ENCODE measurements at regions not wholly inside any gene's neighbourhood (a gene's known extent, or its start where the extent isn't known, plus 50 kb on each side); places are given as distances from the start of the nearest gene placed in this dataset.

DNA sequence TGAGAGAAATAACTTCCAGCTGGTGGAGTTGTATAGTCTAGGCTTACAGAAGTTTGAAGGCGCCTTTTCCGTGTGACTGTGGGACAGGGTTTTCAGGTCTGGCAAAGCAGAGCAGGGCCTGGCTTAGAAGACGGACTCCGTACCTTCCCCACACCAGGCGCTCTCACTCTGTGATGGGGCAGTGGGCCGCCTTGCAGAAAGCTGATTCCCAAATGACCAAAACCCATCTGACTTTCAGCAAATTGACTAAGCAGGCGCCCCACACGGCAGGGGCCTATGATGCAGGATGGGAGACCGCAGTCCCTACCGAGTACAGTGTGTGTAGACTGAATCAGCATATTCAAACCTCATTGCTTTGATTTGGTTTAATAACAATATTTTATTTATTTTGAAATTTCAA, 85.8 kb upstream of the TMEM45B start:
- ATAC-seq: no peak
- no peak overlapping the region for H3K4me3 ChIP-seq (replicated peaks in 1 of 2; ENCODE audit: low read depth in 1 of 2, low read length in 2 of 2)
- no peak overlapping the region for H3K9ac ChIP-seq (ENCODE audit: low read length)
- TF ChIP-seq EGR1 (IDR thresholded peaks at IDR 0.05; ENCODE audit: low read depth) (no peak), EZH2phosphoT487 (IDR thresholded peaks at IDR 0.05; ENCODE audit: borderline replicate concordance) (no peak), SRF (IDR thresholded peaks at IDR 0.05; ENCODE audit: low read depth) (no peak), JUND (IDR thresholded peaks at IDR 0.05) (no peak), SP1 (IDR thresholded peaks at IDR 0.05; ENCODE audit: low read depth) (no peak), POLR2A (IDR thresholded peaks at IDR 0.05; ENCODE audit: borderline replicate concordance, extremely low read depth, insufficient read depth, insufficient read length) (no peak), ZFX (IDR thresholded peaks at IDR 0.05) (no peak)
- TF ChIP-seq, protein P1, sequence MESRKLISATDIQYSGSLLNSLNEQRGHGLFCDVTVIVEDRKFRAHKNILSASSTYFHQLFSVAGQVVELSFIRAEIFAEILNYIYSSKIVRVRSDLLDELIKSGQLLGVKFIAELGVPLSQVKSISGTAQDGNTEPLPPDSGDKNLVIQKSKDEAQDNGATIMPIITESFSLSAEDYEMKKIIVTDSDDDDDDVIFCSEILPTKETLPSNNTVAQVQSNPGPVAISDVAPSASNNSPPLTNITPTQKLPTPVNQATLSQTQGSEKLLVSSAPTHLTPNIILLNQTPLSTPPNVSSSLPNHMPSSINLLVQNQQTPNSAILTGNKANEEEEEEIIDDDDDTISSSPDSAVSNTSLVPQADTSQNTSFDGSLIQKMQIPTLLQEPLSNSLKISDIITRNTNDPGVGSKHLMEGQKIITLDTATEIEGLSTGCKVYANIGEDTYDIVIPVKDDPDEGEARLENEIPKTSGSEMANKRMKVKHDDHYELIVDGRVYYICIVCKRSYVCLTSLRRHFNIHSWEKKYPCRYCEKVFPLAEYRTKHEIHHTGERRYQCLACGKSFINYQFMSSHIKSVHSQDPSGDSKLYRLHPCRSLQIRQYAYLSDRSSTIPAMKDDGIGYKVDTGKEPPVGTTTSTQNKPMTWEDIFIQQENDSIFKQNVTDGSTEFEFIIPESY (IDR thresholded peaks at IDR 0.05; ENCODE audit: extremely low read depth, insufficient replicate concordance, low read length): no peak
- no peak for DNase-seq (ENCODE audit: low read depth, low spot score)
- H4K20me1 ChIP-seq (ENCODE audit: insufficient read depth): no peaks in the 10 kb centered on the region
- no peak overlapping the region for H2AFZ ChIP-seq (ENCODE audit: low read depth, low read length, poor library complexity, severe bottlenecking)
- RAD21 ChIA-PET (ENCODE audit: low non-redundant PET in 1 of 2, low total read pairs in 2 of 2, uncharacterized antibody in 2 of 2, unreplicated experiment in 2 of 2): no interaction called here
- intact Hi-C loops (cut with micrococcal nuclease): no loop called here
- no peak overlapping the region for H3K4me2 ChIP-seq (ENCODE audit: low read length)
- no TSS peak for BruUV-seq (replicated peaks)
- CTCF ChIA-PET: no interaction called here
- H3K4me1 ChIP-seq (ENCODE audit: control insufficient read depth in 1 of 2, insufficient read depth in 2 of 2, low read length in 2 of 2): peaks cover 0 to 3% of the 10 kb centered on the region in 2 experiments; a peak in 2 of 4 replicates
- no peaks in the 10 kb centered on the region for H3K9me3 ChIP-seq (ENCODE audit: control insufficient read depth in 1 of 2, insufficient read depth in 1 of 2, low read depth in 1 of 2, low read length in 2 of 2)
- no peaks in the 10 kb centered on the region for H3K9me2 ChIP-seq (ENCODE audit: insufficient read depth)
- no peak overlapping the region for H3K27ac ChIP-seq (ENCODE audit: low read depth, low read length)
- peaks cover 3% of the 10 kb centered on the region; the same call in 1 of the 2 replicates for H3K27me3 ChIP-seq (ENCODE audit: insufficient read depth, low read length)
- H3K79me2 ChIP-seq (ENCODE audit: insufficient read depth, low read length): no peaks in the 10 kb centered on the region
- POLR2A ChIA-PET: no interaction called here
- no peaks in the 10 kb centered on the region for H3K36me3 ChIP-seq (ENCODE audit: control insufficient read depth in 1 of 2, insufficient read depth in 2 of 2, low read length in 2 of 2)

DNA sequence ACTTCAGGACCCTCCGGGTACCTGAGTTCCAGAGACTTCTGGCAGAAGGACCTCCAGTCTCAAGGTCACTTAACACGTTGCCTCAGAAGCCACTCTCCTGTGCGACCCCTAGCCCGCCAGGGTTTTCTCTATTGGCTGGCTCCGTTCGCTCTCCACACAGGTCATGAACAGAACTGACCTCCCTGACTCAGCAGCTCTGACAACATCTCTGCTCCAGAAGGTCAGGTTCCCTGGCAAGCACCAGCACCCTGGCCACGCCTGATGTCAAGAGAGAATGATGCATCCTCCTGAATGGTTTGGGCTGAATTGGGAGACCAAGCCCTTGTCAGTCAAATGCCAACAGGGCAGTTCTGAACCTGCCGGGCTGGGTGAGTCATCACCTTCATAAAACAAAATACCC, 84.3 kb upstream of the TMEM45B start:
- H3K4me2 ChIP-seq (ENCODE audit: low read length): no peak overlapping the region
- no peak overlapping the region for H3K4me3 ChIP-seq (replicated peaks in 1 of 2; ENCODE audit: low read depth in 1 of 2, low read length in 2 of 2)
- H4K20me1 ChIP-seq (ENCODE audit: insufficient read depth): no peaks in the 10 kb centered on the region
- CTCF ChIA-PET: no interaction called here
- RAD21 ChIA-PET (ENCODE audit: low non-redundant PET in 1 of 2, low total read pairs in 2 of 2, uncharacterized antibody in 2 of 2, unreplicated experiment in 2 of 2): no interaction called here
- no peaks in the 10 kb centered on the region for H3K9me3 ChIP-seq (ENCODE audit: control insufficient read depth in 1 of 2, insufficient read depth in 1 of 2, low read depth in 1 of 2, low read length in 2 of 2)
- H3K9ac ChIP-seq (ENCODE audit: low read length): no peak overlapping the region
- no peaks in the 10 kb centered on the region for H3K36me3 ChIP-seq (ENCODE audit: control insufficient read depth in 1 of 2, insufficient read depth in 2 of 2, low read length in 2 of 2)
- H3K79me2 ChIP-seq (ENCODE audit: insufficient read depth, low read length): no peaks in the 10 kb centered on the region
- POLR2A ChIA-PET: no interaction called here
- peak; percentile 49; the same call in 1 of the 2 replicates for ATAC-seq
- H2AFZ ChIP-seq (ENCODE audit: low read depth, low read length, poor library complexity, severe bottlenecking): no peak overlapping the region
- peaks cover 3% of the 10 kb centered on the region; the same call in 1 of the 2 replicates for H3K27me3 ChIP-seq (ENCODE audit: insufficient read depth, low read length)
- no peak for DNase-seq (ENCODE audit: low read depth, low spot score)
- H3K4me1 ChIP-seq (ENCODE audit: control insufficient read depth in 1 of 2, insufficient read depth in 2 of 2, low read length in 2 of 2): peaks cover 0 to 3% of the 10 kb centered on the region in 2 experiments; a peak in 2 of 4 replicates
- intact Hi-C loops (cut with micrococcal nuclease): no loop called here
- no TSS peak for BruUV-seq (replicated peaks)
- H3K9me2 ChIP-seq (ENCODE audit: insufficient read depth): no peaks in the 10 kb centered on the region
- no peak overlapping the region for H3K27ac ChIP-seq (ENCODE audit: low read depth, low read length)
- no peak for TF ChIP-seq EZH2 (IDR thresholded peaks at IDR 0.05)
- TF ChIP-seq POLR2A (IDR thresholded peaks at IDR 0.05; ENCODE audit: borderline replicate concordance, extremely low read depth, insufficient read depth, insufficient read length): no peak
- no peak for TF ChIP-seq JUND (IDR thresholded peaks at IDR 0.05)
- no peak for TF ChIP-seq EZH2phosphoT487 (IDR thresholded peaks at IDR 0.05; ENCODE audit: borderline replicate concordance)
- no peak for TF ChIP-seq SRF (IDR thresholded peaks at IDR 0.05; ENCODE audit: low read depth)
- TF ChIP-seq ZNF274 (IDR thresholded peaks at IDR 0.05; ENCODE audit: low read depth, low read length): no peak
- TF ChIP-seq, protein P1 (IDR thresholded peaks at IDR 0.05; ENCODE audit: extremely low read depth, insufficient replicate concordance, low read length): no peak
- TF ChIP-seq CEBPB (IDR thresholded peaks at IDR 0.05; ENCODE audit: low read depth): no peak
- TF ChIP-seq ZFX (IDR thresholded peaks at IDR 0.05): no peak
- TF ChIP-seq TCF7L2 (IDR thresholded peaks at IDR 0.05; ENCODE audit: borderline replicate concordance, extremely low read depth, insufficient read depth, insufficient read length): no peak
- TF ChIP-seq POLR2AphosphoS5 (IDR thresholded peaks at IDR 0.05; ENCODE audit: low read depth, low read length): no peak
- TF ChIP-seq, protein P2, sequence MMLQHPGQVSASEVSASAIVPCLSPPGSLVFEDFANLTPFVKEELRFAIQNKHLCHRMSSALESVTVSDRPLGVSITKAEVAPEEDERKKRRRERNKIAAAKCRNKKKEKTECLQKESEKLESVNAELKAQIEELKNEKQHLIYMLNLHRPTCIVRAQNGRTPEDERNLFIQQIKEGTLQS (IDR thresholded peaks at IDR 0.05): no peak
- TF ChIP-seq EGR1 (IDR thresholded peaks at IDR 0.05; ENCODE audit: low read depth): no peak

Measured in HCT116 (cell line).